OCI-LY7 (cell line): ENCODE measurements at regions not wholly inside any gene's neighbourhood (a gene's known extent, or its start where the extent isn't known, plus 50 kb on each side); places are given as distances from the start of the nearest gene placed in this dataset.

Source experiments
- BruUV-seq: library from RNA; stranded (reverse); fragments of 400-500 nt; replicated peaks from 2 replicates; lab custom pipeline; 2021; lab: Mats Ljungman, UMichigan
- CTCF ChIA-PET: fragments of 300-600 bp; sonication (Branson Sonifier 250); formaldehyde crosslinking; loops from one replicate; lab custom pipeline; 2022; ENCODE audit warnings: antibody characterized with exemption; ENCODE audit not compliant: unreplicated experiment; lab: Charles Lee
- POLR2A ChIA-PET: fragments of 300-600 bp; sonication (Branson Sonifier 250); formaldehyde crosslinking; loops from one replicate; lab custom pipeline; 2022; ENCODE audit warnings: antibody characterized with exemption; lab: Charles Lee
- DNase-seq: peaks from one replicate; pipeline ENCODE4 v3.0.0-alpha.2; 2015; ENCODE audit warnings: low spot score
- H2AFZ ChIP-seq: fragments of 200-600 bp; sonication (generic), shearing (Covaris generic); 2 replicates; pipeline ENCODE4 v1.6.1; 2014; ENCODE audit warnings: mild to moderate bottlenecking, antibody characterized with exemption, low read length, moderate library complexity
- H3K27ac ChIP-seq: fragments of 200-600 bp; sonication (generic); 2 replicates; pipeline ENCODE4 v1.5.1; 2014; ENCODE audit warnings: mixed run types, low read depth, mild to moderate bottlenecking, moderate library complexity, low read length, inconsistent platforms; ENCODE audit not compliant: poor library complexity, severe bottlenecking
- H3K36me3 ChIP-seq: fragments of 200-600 bp; sonication (generic); 2 replicates; pipeline ENCODE4 v1.6.1; 2014; ENCODE audit warnings: mild to moderate bottlenecking, antibody characterized with exemption, low read length, moderate library complexity, mixed read lengths; ENCODE audit not compliant: insufficient read depth
- H3K4me1 ChIP-seq: fragments of 200-600 bp; sonication (generic); 2 replicates; pipeline ENCODE4 v1.5.1; 2014; ENCODE audit warnings: mild to moderate bottlenecking, low read length; ENCODE audit not compliant: insufficient read depth, poor library complexity, severe bottlenecking
- H3K4me2 ChIP-seq: fragments of 200-600 bp; sonication (generic); 2 replicates; pipeline ENCODE4 v1.6.1; 2014; ENCODE audit warnings: mild to moderate bottlenecking, low read length
- H3K4me3 ChIP-seq: fragments of 200-600 bp; sonication (generic); 2 replicates; pipeline ENCODE4 v1.5.1; 2014; ENCODE audit warnings: mild to moderate bottlenecking, low read depth, low read length; ENCODE audit not compliant: poor library complexity, severe bottlenecking
- H3K79me2 ChIP-seq: fragments of 200-600 bp; sonication (generic); 2 replicates; pipeline ENCODE4 v1.6.1; 2016; ENCODE audit warnings: low read depth, mild to moderate bottlenecking, low read length, moderate library complexity, mixed read lengths; ENCODE audit not compliant: insufficient read depth
- H3K9me2 ChIP-seq: fragments of 200-600 bp; sonication (generic); 2 replicates; pipeline ENCODE4 v1.6.1; 2016; ENCODE audit warnings: mild to moderate bottlenecking, low read length, mixed read lengths; ENCODE audit not compliant: insufficient read depth
- H3K9me3 ChIP-seq: fragments of 200-600 bp; sonication (generic); 2 replicates; pipeline ENCODE4 v1.6.1; 2014; ENCODE audit warnings: mild to moderate bottlenecking, mixed run types, low read length, mixed read lengths
- H4K20me1 ChIP-seq: fragments of 200-600 bp; sonication (generic); 2 replicates; pipeline ENCODE4 v1.6.1; 2014; ENCODE audit warnings: mild to moderate bottlenecking, antibody characterized with exemption, low read length, moderate library complexity, mixed read lengths; ENCODE audit not compliant: insufficient read depth
- CTCF ChIP-seq: fragments of 200-600 bp; sonication (generic); conservative IDR thresholded peaks from 2 replicates; pipeline ENCODE4 v1.5.1; 2014; ENCODE audit warnings: mild to moderate bottlenecking, antibody characterized with exemption, low read length, moderate library complexity, mixed read lengths
- EZH2phosphoT487 ChIP-seq: fragments of 200-600 bp; sonication (generic); IDR thresholded peaks from 2 replicates; pipeline ENCODE4 v1.6.1; 2018; ENCODE audit warnings: low read depth, borderline replicate concordance, mild to moderate bottlenecking, mixed run types, antibody characterized with exemption, low read length, moderate library complexity, mixed read lengths
- intact Hi-C: fragments of 100-400 bp; cut with micrococcal nuclease; formaldehyde crosslinking; loops from one replicate; pipeline ENCODE4 v1.10.0; 2022; ENCODE audit not compliant: unreplicated experiment

GRCh38 chr9:28363151-28363562 lies 789.9 kb upstream of the C9orf72 start:
- TF ChIP-seq CTCF (no peak), EZH2phosphoT487 (no peak)
- BruUV-seq = no TSS peak
- Histone ChIP-seq H3K9me2 (no peaks in the 10 kb centered on the region), H3K4me3 (no peak overlapping the region), H3K79me2 (no peaks in the 10 kb centered on the region), H3K9me3 (no peaks in the 10 kb centered on the region), H2AFZ (no peak overlapping the region), H3K36me3 (no peaks in the 10 kb centered on the region), H4K20me1 (no peaks in the 10 kb centered on the region), H3K4me2 (no peak overlapping the region), H3K4me1 (no peaks in the 10 kb centered on the region), H3K27ac (no peak overlapping the region)
- intact Hi-C loops = no loop called here
- DNase-seq = no peak
- POLR2A ChIA-PET = interaction anchor here (0.5 to 0.6 kb wide), 2 partner anchors 577 to 1088 kb away, joined by 3 read pairs; no protein-coding TSS in a partner anchor
- CTCF ChIA-PET = no interaction called here

DNA sequence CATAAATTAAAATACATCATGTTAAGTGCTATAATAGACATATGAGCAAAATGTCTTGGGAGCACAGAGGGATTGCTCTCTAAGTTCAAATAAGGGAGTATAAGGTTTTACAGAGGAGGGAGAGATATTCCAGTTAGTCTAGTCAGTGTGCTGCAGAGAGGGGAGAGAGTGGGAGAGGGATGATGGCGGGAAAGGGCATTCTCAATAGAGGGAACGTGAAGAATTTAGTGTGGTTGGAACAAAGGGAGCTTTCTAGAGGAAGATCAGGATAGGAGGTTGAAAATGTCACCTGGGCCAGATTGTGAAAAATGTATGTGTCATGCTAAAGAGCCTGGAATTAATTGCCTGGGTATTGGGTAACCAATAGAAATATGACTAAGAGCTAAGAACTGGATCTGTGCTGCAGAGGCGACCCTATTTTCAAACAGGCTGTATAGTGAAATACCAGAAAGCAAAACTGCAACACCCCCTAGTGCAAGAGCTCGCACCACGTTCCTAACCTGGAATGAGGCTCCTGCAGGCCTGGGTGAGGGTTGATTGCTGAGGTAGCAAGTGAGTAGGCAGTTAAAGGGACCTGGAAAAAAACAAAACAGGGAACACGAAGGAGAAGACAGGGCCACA lies 791.8 kb upstream of the C9orf72 start:
- no peak for TF ChIP-seq CTCF
- no peak for TF ChIP-seq EZH2phosphoT487

GRCh38 chr9:28365728-28366127 lies 792.4 kb upstream of the C9orf72 start:
- H3K4me2 ChIP-seq = no peak overlapping the region
- no peak for DNase-seq
- TF ChIP-seq CTCF (no peak), EZH2phosphoT487 (no peak)
- H3K36me3 ChIP-seq = no peaks in the 10 kb centered on the region
- BruUV-seq = no TSS peak
- H3K4me3 ChIP-seq = no peak overlapping the region
- POLR2A ChIA-PET = interaction anchor here (0.7 to 0.9 kb wide), 3 partner anchors 82 to 896 kb away, joined by 3 to 4 read pairs (median 3); no protein-coding TSS in a partner anchor
- intact Hi-C loops = no loop called here
- H3K9me3 ChIP-seq = no peaks in the 10 kb centered on the region
- CTCF ChIA-PET = interaction anchor here (1.0 kb wide), 1 partner anchor 10 kb away, joined by 4 read pairs; no protein-coding TSS in a partner anchor
- H3K4me1 ChIP-seq = no peaks in the 10 kb centered on the region
- H3K9me2 ChIP-seq = no peaks in the 10 kb centered on the region
- no peak overlapping the region for H2AFZ ChIP-seq
- no peaks in the 10 kb centered on the region for H4K20me1 ChIP-seq
- no peak overlapping the region for H3K27ac ChIP-seq
- H3K79me2 ChIP-seq = no peaks in the 10 kb centered on the region

More for the DNA sequence above, 791.8 kb upstream of the C9orf72 start:
- BruUV-seq = no TSS peak
- no peak overlapping the region for H3K4me3 ChIP-seq
- no peaks in the 10 kb centered on the region for H3K9me2 ChIP-seq
- no peaks in the 10 kb centered on the region for H3K9me3 ChIP-seq
- no peaks in the 10 kb centered on the region for H4K20me1 ChIP-seq
- no peaks in the 10 kb centered on the region for H3K36me3 ChIP-seq
- ChIA-PET POLR2A (interaction anchor here (0.6 kb wide), 1 partner anchor 170 kb away, joined by 4 read pairs; no protein-coding TSS in a partner anchor), CTCF (interaction anchor here (1.0 kb wide), 1 partner anchor 9 kb away, joined by 4 read pairs; no protein-coding TSS in a partner anchor)
- H3K4me1 ChIP-seq = no peaks in the 10 kb centered on the region
- no peak overlapping the region for H3K27ac ChIP-seq
- no peak overlapping the region for H3K4me2 ChIP-seq
- H2AFZ ChIP-seq = no peak overlapping the region
- intact Hi-C loops = no loop called here
- H3K79me2 ChIP-seq = no peaks in the 10 kb centered on the region
- no peak for DNase-seq
